HCT116 (cell line): ENCODE measurements at regions not wholly inside any gene's neighbourhood (a gene's known extent, or its start where the extent isn't known, plus 50 kb on each side); places are given as distances from the start of the nearest gene placed in this dataset.

Experiments
- CBX3 ChIP-seq: IDR thresholded peaks from 2 replicates; pipeline ENCODE4 v1.6.1; 2012; ENCODE audit warnings: low read depth
- ELF1 ChIP-seq: IDR thresholded peaks from 2 replicates; pipeline ENCODE4 v1.6.1; 2012; ENCODE audit warnings: low read depth, borderline replicate concordance
- EZH2 ChIP-seq: fragments of 200-600 bp; sonication (generic); IDR thresholded peaks from 2 replicates; pipeline ENCODE4 v1.6.1; 2017; ENCODE audit warnings: antibody characterized with exemption, mixed run types
- FOSL1 ChIP-seq: IDR thresholded peaks from 2 replicates; pipeline ENCODE4 v1.6.1; 2012; ENCODE audit warnings: low read depth
- JUND ChIP-seq: IDR thresholded peaks from 2 replicates; pipeline ENCODE4 v1.6.1; 2012
- POLR2A ChIP-seq: IDR thresholded peaks from 2 replicates; pipeline ENCODE4 v1.7.0; 2011; ENCODE audit warnings: borderline replicate concordance; ENCODE audit not compliant: insufficient read depth, insufficient read length; ENCODE audit errors: extremely low read depth
- POLR2AphosphoS5 ChIP-seq: IDR thresholded peaks from 2 replicates; pipeline ENCODE4 v1.6.1; 2011; ENCODE audit warnings: mild to moderate bottlenecking, low read depth, low read length, moderate library complexity
- ZNF274 ChIP-seq: fragments of 200-500 bp; sonication (Bioruptor generic); IDR thresholded peaks from 2 replicates; pipeline ENCODE4 v1.6.1; 2014; ENCODE audit warnings: mild to moderate bottlenecking, low read depth, low read length, inconsistent platforms
- TF ChIP-seq, protein P1 (sequence below), 3 experiments: fragments of 200-600 bp in 1 of 3; sonication (generic) in 1 of 3; IDR thresholded peaks in 2 of 3; conservative IDR thresholded peaks in 1 of 3; 2 replicates each; pipeline ENCODE4 v1.5.1; 2012 to 2017; ENCODE audit warnings: low read depth in 2 of 3, low read length in 2 of 3, antibody characterized with exemption in 1 of 3, borderline replicate concordance in 1 of 3, control low read depth in 1 of 3, mild to moderate bottlenecking in 1 of 3, mixed read lengths in 1 of 3, mixed run types in 1 of 3, moderate library complexity in 1 of 3; ENCODE audit not compliant: insufficient read depth in 1 of 3
- TF ChIP-seq, protein P2 (sequence below): IDR thresholded peaks from 2 replicates; pipeline ENCODE4 v1.6.1; 2012
- TF ChIP-seq, protein P3 (sequence below): IDR thresholded peaks from 2 replicates; pipeline ENCODE4 v1.6.1; 2011; ENCODE audit warnings: mild to moderate bottlenecking, low read length, moderate library complexity; ENCODE audit not compliant: insufficient replicate concordance; ENCODE audit errors: extremely low read depth

DNA sequence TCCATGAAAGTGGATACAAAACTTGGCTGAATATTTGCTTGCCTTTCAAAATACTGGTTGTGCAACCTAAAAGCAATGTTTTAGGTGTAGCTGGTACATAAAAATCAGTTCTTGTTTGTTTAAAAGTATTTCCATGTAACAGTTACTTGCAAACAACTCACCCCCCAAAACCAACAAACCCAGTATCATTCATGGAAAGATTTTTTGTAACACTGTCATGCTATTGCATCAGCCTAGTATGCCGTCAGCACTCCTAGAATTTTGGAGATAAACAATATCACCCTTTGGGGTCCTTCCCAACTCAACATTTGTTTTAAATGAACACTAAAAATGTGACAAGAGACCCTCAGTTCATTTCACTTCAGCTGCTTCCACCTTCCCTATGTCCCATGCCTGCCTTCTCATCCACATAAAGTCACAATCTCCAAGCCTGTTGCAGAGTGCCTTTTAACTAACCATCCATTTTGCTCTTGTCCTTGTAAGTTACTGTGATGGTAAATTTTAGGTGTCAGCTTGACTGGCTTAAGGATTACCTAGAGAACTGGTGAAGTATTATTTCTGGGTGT, 425.3 kb downstream of the DUSP10 start:
- TF ChIP-seq, protein P1, sequence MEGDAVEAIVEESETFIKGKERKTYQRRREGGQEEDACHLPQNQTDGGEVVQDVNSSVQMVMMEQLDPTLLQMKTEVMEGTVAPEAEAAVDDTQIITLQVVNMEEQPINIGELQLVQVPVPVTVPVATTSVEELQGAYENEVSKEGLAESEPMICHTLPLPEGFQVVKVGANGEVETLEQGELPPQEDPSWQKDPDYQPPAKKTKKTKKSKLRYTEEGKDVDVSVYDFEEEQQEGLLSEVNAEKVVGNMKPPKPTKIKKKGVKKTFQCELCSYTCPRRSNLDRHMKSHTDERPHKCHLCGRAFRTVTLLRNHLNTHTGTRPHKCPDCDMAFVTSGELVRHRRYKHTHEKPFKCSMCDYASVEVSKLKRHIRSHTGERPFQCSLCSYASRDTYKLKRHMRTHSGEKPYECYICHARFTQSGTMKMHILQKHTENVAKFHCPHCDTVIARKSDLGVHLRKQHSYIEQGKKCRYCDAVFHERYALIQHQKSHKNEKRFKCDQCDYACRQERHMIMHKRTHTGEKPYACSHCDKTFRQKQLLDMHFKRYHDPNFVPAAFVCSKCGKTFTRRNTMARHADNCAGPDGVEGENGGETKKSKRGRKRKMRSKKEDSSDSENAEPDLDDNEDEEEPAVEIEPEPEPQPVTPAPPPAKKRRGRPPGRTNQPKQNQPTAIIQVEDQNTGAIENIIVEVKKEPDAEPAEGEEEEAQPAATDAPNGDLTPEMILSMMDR (IDR thresholded peaks at IDR 0.05 in 2 of 3, conservative IDR thresholded peaks at IDR 0.05 in 1 of 3; ENCODE audit: borderline replicate concordance in 1 of 3, insufficient read depth in 1 of 3, low read depth in 2 of 3, low read length in 2 of 3), result no peak
- TF ChIP-seq POLR2AphosphoS5 (no peak), CBX3 (no peak), POLR2A (no peak), EZH2 (no peak), ZNF274 (no peak), JUND (no peak), ELF1 (no peak), FOSL1 (no peak)
- TF ChIP-seq, protein P2, sequence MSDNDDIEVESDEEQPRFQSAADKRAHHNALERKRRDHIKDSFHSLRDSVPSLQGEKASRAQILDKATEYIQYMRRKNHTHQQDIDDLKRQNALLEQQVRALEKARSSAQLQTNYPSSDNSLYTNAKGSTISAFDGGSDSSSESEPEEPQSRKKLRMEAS, result no peak
- TF ChIP-seq, protein P3, sequence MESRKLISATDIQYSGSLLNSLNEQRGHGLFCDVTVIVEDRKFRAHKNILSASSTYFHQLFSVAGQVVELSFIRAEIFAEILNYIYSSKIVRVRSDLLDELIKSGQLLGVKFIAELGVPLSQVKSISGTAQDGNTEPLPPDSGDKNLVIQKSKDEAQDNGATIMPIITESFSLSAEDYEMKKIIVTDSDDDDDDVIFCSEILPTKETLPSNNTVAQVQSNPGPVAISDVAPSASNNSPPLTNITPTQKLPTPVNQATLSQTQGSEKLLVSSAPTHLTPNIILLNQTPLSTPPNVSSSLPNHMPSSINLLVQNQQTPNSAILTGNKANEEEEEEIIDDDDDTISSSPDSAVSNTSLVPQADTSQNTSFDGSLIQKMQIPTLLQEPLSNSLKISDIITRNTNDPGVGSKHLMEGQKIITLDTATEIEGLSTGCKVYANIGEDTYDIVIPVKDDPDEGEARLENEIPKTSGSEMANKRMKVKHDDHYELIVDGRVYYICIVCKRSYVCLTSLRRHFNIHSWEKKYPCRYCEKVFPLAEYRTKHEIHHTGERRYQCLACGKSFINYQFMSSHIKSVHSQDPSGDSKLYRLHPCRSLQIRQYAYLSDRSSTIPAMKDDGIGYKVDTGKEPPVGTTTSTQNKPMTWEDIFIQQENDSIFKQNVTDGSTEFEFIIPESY, result no peak
